Natural killer cell (primary cell): ENCODE measurements at regions not wholly inside any gene's neighbourhood (a gene's known extent, or its start where the extent isn't known, plus 50 kb on each side); places are given as distances from the start of the nearest gene placed in this dataset.

ENCODE experiments used
- ATAC-seq, 3 donors: fragments of 150-1000 bp in 2 of 3; fragments of 200-7000 bp in 1 of 3; cut with Tn5 transposase; 1 replicate in 1 of 3; 2 replicates in 2 of 3; pipeline ENCODE4 v1.10.0; 2021; ENCODE audit warnings: mild to moderate bottlenecking in 2 of 3, moderate library complexity in 2 of 3
- DNase-seq, 2 donors: peaks; one replicate each; pipeline versions ENCODE4 v3.0.0 to v3.0.0-alpha.2; 2013 to 2021; ENCODE audit warnings: mixed read lengths in 1 of 2
- H3K27ac ChIP-seq: one replicate; pipeline ENCODE4 v1.5.1; 2013; ENCODE audit warnings: mild to moderate bottlenecking, low read length
- H3K27me3 ChIP-seq: one replicate; pipeline ENCODE4 v1.6.1; 2013; ENCODE audit warnings: low read length; ENCODE audit not compliant: control insufficient read depth, insufficient read depth
- H3K36me3 ChIP-seq: one replicate; pipeline ENCODE4 v1.6.1; 2013; ENCODE audit warnings: low read length; ENCODE audit not compliant: control insufficient read depth, insufficient read depth
- H3K4me1 ChIP-seq: one replicate; pipeline ENCODE4 v1.6.1; 2013; ENCODE audit warnings: low read length; ENCODE audit not compliant: control insufficient read depth, insufficient read depth
- H3K4me3 ChIP-seq: one replicate; pipeline ENCODE4 v1.5.1; 2013; ENCODE audit warnings: low read length
- H3K9me3 ChIP-seq: one replicate; pipeline ENCODE4 v1.6.1; 2013; ENCODE audit warnings: low read length; ENCODE audit not compliant: control insufficient read depth, insufficient read depth
- H3K27ac Mint-ChIP-seq, 2 donors: one replicate each; pipeline ENCODE4 v1.8.0; 2022; ENCODE audit warnings: mild to moderate bottlenecking in 2 of 2, mixed read lengths in 2 of 2, moderate library complexity in 1 of 2
- H3K27me3 Mint-ChIP-seq, 2 donors: one replicate each; pipeline ENCODE4 v1.8.0; 2022; ENCODE audit warnings: low read depth in 2 of 2, mixed read lengths in 2 of 2
- H3K36me3 Mint-ChIP-seq: one replicate; pipeline ENCODE4 v1.8.0; 2022; ENCODE audit warnings: mixed read lengths
- H3K4me1 Mint-ChIP-seq, 2 donors: one replicate each; pipeline ENCODE4 v1.8.0; 2022; ENCODE audit warnings: mixed read lengths in 2 of 2
- H3K4me3 Mint-ChIP-seq: one replicate; pipeline ENCODE4 v1.8.0; 2022; ENCODE audit warnings: mild to moderate bottlenecking, moderate library complexity, mixed read lengths
- H3K9me3 Mint-ChIP-seq, 2 donors: one replicate each; pipeline ENCODE4 v1.8.0; 2022; ENCODE audit warnings: mixed read lengths in 2 of 2
- WGBS: methylation state at CpG from one replicate; pipeline ENCODE4 v1.1.7; 2013; ENCODE audit warnings: missing lambda C conversion rate; ENCODE audit not compliant: insufficient coverage; 5-methylcytosine and 5-hydroxymethylcytosine counted together
- intact Hi-C: fragments of 100-400 bp; cut with micrococcal nuclease; formaldehyde crosslinking; loops from one replicate; pipeline ENCODE4 v1.14.2; 2022
- TF ChIP-seq, protein P1 (sequence below): fragments of 200-600 bp; IDR thresholded peaks from one replicate; pipeline ENCODE4 v1.8.0; 2022; ENCODE audit warnings: antibody characterized with exemption

DNA sequence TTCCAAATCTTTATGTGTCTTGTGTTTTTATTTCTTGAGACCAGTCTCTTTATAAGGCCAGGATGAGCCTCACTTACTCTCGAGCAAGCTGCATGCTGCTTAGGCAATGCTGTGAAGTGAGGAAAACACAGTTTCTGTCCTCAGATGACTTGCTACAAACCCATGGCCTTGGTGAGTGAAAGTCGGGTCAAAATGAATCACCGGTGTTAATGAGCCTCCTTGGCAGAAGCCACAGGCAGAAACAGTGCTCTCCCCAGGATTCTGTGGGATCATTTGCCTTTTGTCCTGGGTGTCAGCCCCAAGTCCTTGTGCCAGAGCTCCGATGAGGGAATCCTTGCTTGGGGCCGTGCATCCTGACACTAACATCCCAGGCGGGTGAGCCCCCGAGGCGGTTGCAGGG, 482.5 kb downstream of the QKI start:
- H3K4me3 Mint-ChIP-seq = no peak overlapping the region
- ATAC-seq = no peak
- 92% methylated on average over 8 of the region's 8 CpGs for WGBS
- Histone ChIP-seq H3K4me1 (no peaks in the 10 kb centered on the region), H3K27me3 (no peaks in the 10 kb centered on the region), H3K36me3 (no peaks in the 10 kb centered on the region), H3K4me3 (no peak overlapping the region), H3K27ac (no peak overlapping the region), H3K9me3 (no peaks in the 10 kb centered on the region)
- no peaks in the 10 kb centered on the region for H3K36me3 Mint-ChIP-seq
- TF ChIP-seq, protein P1, sequence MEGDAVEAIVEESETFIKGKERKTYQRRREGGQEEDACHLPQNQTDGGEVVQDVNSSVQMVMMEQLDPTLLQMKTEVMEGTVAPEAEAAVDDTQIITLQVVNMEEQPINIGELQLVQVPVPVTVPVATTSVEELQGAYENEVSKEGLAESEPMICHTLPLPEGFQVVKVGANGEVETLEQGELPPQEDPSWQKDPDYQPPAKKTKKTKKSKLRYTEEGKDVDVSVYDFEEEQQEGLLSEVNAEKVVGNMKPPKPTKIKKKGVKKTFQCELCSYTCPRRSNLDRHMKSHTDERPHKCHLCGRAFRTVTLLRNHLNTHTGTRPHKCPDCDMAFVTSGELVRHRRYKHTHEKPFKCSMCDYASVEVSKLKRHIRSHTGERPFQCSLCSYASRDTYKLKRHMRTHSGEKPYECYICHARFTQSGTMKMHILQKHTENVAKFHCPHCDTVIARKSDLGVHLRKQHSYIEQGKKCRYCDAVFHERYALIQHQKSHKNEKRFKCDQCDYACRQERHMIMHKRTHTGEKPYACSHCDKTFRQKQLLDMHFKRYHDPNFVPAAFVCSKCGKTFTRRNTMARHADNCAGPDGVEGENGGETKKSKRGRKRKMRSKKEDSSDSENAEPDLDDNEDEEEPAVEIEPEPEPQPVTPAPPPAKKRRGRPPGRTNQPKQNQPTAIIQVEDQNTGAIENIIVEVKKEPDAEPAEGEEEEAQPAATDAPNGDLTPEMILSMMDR = no peak
- no peaks in the 10 kb centered on the region for H3K9me3 Mint-ChIP-seq
- DNase-seq = no peak
- no peaks in the 10 kb centered on the region for H3K27me3 Mint-ChIP-seq
- intact Hi-C loops = no loop called here
- H3K27ac Mint-ChIP-seq = no peak overlapping the region
- no peaks in the 10 kb centered on the region for H3K4me1 Mint-ChIP-seq

DNA sequence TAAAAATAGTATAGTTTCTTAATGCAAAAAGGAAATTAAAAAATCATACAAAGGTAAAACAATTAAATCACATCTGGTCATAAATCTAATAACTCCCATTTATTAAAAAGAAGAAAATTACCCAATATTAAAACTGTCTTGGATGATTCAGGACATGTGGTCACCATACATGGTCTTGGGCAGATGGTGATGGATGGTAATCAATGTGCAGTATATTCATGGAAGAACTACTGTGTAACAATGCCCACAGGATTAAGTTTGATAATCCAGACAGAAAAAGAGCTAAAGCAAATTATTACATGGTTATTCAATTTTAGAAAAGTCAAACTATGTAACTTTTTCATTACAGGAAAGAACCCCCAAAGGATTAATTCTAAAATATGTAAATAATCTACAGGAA, 480.6 kb downstream of the QKI start:
- Histone ChIP-seq H3K27ac (no peak overlapping the region), H3K4me3 (no peak overlapping the region), H3K9me3 (no peaks in the 10 kb centered on the region), H3K4me1 (no peaks in the 10 kb centered on the region), H3K27me3 (no peaks in the 10 kb centered on the region), H3K36me3 (no peaks in the 10 kb centered on the region)
- DNase-seq (no peak), ATAC-seq (no peak)
- H3K27ac Mint-ChIP-seq = no peak overlapping the region
- H3K4me3 Mint-ChIP-seq = no peak overlapping the region
- TF ChIP-seq, protein P1 = no peak
- H3K27me3 Mint-ChIP-seq = peaks cover 0 to 18% of the 10 kb centered on the region in 2 donors
- H3K4me1 Mint-ChIP-seq = no peaks in the 10 kb centered on the region
- intact Hi-C loops = no loop called here
- no peaks in the 10 kb centered on the region for H3K9me3 Mint-ChIP-seq
- H3K36me3 Mint-ChIP-seq = no peaks in the 10 kb centered on the region

DNA sequence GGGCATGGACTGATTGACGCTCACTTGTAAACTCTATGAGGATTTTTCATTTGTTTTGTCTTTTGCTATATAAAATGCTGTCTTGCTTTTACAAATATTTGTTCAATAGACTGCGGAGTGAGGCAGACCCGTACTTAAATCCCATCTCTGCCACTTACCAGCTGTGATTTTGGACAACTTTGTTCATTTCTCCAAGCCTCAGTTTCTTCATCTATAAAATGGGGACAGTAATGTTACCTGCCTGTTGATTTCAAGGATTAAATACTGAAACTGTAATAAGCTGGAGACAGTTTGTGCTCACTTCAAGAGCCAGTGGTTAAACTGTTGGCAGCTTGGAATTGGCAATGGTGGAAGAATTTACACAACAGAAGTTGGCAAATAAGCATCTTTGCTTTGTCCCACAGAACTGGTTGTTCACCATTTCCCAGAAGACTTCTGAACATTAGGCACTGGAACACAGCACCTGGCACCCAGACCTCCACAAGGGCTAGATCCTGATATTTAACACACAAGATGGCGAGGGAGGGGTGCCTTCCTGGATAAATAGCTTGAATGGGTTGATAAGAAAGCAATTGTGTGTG, 479.2 kb downstream of the QKI start:
- no peak overlapping the region for H3K27ac ChIP-seq
- no peaks in the 10 kb centered on the region for H3K4me1 ChIP-seq
- intact Hi-C loops = no loop called here
- no peaks in the 10 kb centered on the region for H3K9me3 Mint-ChIP-seq
- H3K36me3 Mint-ChIP-seq = peaks cover 1% of the 10 kb centered on the region
- no peak overlapping the region for H3K27ac Mint-ChIP-seq
- no peaks in the 10 kb centered on the region for H3K36me3 ChIP-seq
- ATAC-seq (no peak), DNase-seq (no peak)
- TF ChIP-seq, protein P1 = no peak
- H3K4me1 Mint-ChIP-seq = no peaks in the 10 kb centered on the region
- 77% methylated on average over 4 of the region's 4 CpGs for WGBS
- H3K4me3 ChIP-seq = no peak overlapping the region
- peaks cover 0 to 22% of the 10 kb centered on the region in 2 donors for H3K27me3 Mint-ChIP-seq
- H3K27me3 ChIP-seq = no peaks in the 10 kb centered on the region
- no peaks in the 10 kb centered on the region for H3K9me3 ChIP-seq
- H3K4me3 Mint-ChIP-seq = no peak overlapping the region

DNA sequence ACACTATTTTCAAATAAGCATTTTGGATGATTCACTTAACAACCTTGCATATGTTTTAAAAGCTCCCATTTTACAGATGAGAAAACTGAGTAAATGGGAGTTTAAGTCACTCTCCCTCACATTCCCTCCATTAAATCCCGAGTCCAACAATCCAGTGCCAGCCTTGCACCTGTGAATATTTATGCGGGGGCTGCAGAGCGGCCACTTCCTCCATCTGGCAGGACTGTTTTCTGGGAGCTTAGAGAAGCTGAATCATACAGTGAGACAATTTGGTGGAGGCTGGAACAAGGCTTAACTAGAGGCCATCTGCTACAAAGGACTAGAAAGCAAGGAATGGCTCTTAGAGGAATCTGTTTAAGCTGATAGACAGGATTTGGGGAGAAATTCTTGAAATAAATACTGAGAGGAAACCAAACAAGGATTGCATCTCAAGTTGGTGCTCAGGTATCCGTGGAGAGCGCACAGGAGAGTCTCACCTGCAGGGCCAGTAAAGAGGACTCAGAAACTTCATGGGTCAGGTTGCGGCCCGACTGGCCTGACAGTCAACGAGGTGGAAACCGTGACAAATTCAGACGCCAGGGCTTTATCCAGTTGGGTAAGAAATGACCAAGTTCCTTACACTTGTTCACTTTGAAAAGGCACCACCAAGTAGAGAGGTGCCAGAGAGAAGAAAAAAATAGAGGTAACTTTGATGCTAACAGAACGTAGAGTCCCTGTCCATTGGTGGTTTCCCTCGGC, 478.5 kb downstream of the QKI start:
- H3K4me1 Mint-ChIP-seq = peaks cover 3 to 4% of the 10 kb centered on the region in 2 donors
- 94% methylated on average over 10 of the region's 12 CpGs for WGBS
- Histone ChIP-seq H3K27ac (no peak overlapping the region), H3K9me3 (no peaks in the 10 kb centered on the region), H3K36me3 (no peaks in the 10 kb centered on the region), H3K4me3 (no peak overlapping the region), H3K27me3 (no peaks in the 10 kb centered on the region), H3K4me1 (no peaks in the 10 kb centered on the region)
- peaks cover 8% of the 10 kb centered on the region for H3K36me3 Mint-ChIP-seq
- intact Hi-C loops = no loop called here
- peaks cover 3 to 30% of the 10 kb centered on the region in 2 donors for H3K27me3 Mint-ChIP-seq
- no peak overlapping the region for H3K4me3 Mint-ChIP-seq
- DNase-seq (no peak), ATAC-seq (no peak)
- TF ChIP-seq, protein P1 = no peak
- no peak overlapping the region for H3K27ac Mint-ChIP-seq
- peaks cover 0 to 2% of the 10 kb centered on the region in 2 donors for H3K9me3 Mint-ChIP-seq
